Memory B cell (primary cell): ENCODE measurements at regions not wholly inside any gene's neighbourhood (a gene's known extent, or its start where the extent isn't known, plus 50 kb on each side); places are given as distances from the start of the nearest gene placed in this dataset.

Source experiments
- ATAC-seq: fragments of 150-1000 bp; cut with Tn5 transposase; 2 replicates; pipeline ENCODE4 v1.10.0; 2021; ENCODE audit warnings: low read depth, mild to moderate bottlenecking, moderate library complexity
- DNase-seq, 2 donors: peaks; one replicate each; pipeline ENCODE4 v3.0.0; 2022; ENCODE audit warnings: low spot score in 2 of 2
- H3K27ac Mint-ChIP-seq: one replicate; pipeline ENCODE4 v1.8.0; 2022; ENCODE audit warnings: mild to moderate bottlenecking, moderate library complexity, mixed read lengths
- H3K27me3 Mint-ChIP-seq: one replicate; pipeline ENCODE4 v1.8.0; 2022; ENCODE audit warnings: mixed read lengths
- H3K36me3 Mint-ChIP-seq: one replicate; pipeline ENCODE4 v1.8.0; 2022; ENCODE audit warnings: mild to moderate bottlenecking, mixed read lengths
- H3K4me1 Mint-ChIP-seq: one replicate; pipeline ENCODE4 v1.8.0; 2022; ENCODE audit warnings: mixed read lengths
- H3K4me3 Mint-ChIP-seq: one replicate; pipeline ENCODE4 v1.8.0; 2022; ENCODE audit warnings: mild to moderate bottlenecking, moderate library complexity, mixed read lengths
- H3K9me3 Mint-ChIP-seq: one replicate; pipeline ENCODE4 v1.8.0; 2022; ENCODE audit warnings: mixed read lengths

DNA sequence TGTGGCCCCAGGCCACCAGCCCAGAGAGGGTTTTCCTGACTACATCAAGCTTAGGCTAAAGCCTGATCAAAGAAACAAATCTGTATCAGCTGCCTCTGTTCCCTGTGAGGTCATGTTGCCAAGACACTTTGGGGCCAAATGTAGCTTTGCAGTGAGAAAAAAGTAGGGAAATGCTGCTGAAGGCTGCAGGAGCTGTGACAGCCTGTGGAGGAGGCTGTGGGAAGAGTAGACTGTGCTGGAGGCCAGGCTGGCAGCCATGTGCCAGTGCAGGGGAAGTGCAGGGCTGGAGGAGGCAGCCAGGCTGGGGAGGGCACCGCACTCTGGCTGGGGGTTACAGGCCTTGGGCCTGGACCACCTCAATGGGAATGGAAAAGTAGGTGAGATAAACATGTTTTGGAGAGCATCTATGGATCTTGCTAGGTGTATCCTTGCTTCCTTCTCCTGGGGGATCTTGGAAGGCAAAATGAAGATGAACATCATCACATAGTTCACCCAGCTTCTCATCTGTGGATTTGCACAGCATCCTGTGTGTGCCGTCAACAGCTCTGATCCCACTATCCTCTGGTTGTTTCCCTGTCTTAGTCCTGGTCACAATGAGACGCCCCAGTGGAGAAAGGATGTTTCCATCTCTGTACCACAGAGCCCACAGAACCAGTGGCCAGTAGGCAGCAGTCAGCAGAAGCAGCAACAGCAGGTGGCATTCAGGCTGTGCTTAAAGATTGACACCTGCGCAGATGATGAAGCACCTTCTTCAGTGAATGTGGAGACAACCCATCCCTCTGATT lies 103.8 kb upstream of the COPS8 start:
- Mint-ChIP-seq H3K4me1 (no peaks in the 10 kb centered on the region), H3K27ac (no peak overlapping the region), H3K4me3 (no peak overlapping the region), H3K9me3 (peaks cover 2% of the 10 kb centered on the region), H3K27me3 (peaks cover 14% of the 10 kb centered on the region), H3K36me3 (no peaks in the 10 kb centered on the region)
- DNase-seq (no peak), ATAC-seq (no peak)

DNA sequence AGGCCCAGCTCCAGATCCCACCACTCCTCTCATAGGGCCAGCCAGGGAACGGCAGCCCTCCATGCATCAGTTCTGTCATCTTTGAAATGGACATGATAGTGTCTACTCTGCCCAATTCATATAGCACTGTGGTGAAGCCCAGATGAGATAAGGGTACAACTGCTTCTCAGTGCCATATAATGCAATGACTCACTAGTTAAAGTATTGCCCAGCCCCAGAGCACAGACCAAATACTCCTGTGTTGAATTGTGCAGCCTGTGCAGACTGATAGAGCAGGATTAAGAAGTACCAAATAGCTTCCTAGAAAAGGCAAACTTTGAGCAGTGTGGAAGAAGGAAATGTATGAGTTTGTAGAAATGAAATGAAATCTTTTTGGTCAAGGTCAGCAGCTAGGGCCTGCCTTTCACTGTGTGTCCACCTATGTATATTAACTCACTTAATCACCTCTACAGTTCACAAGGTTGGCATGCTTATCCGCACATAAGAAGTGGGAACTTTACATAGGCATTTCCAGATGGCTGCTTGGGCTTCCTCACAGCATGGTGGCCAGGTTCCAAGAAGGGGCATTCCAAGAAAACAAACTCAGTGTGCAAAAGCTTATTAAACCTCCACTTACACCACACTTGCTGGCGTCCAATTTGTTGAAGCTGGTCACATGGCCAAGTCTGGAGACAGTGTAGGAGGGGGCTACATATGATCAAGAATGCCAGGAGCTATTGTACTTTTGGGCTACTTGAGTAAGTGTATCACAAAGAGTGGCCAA lies 102.8 kb upstream of the COPS8 start:
- Mint-ChIP-seq H3K27ac (no peak overlapping the region), H3K4me3 (no peak overlapping the region), H3K36me3 (no peaks in the 10 kb centered on the region), H3K27me3 (peaks cover 16% of the 10 kb centered on the region), H3K9me3 (peaks cover 2% of the 10 kb centered on the region), H3K4me1 (no peaks in the 10 kb centered on the region)
- no peak for ATAC-seq
- no peak for DNase-seq

DNA sequence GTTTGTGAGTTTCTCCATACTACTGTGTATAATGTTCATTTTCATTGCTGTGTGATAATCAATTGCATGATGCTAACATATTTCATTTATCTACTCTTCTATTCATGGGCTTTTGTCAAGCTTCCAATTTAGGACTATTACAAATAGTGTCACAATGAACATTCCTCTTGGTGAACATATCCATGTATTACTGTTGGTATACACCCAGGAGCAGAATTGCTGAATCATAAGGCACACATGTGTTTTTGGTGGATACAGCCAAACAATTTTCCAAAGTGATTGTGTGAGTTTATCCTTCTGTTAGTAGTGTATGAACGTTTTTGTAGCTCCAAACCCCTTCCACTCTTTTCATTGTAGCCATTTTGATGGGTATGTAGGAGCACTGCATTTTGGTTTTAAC lies 101.6 kb upstream of the COPS8 start:
- ATAC-seq = no peak
- H3K4me1 Mint-ChIP-seq = no peaks in the 10 kb centered on the region
- no peaks in the 10 kb centered on the region for H3K36me3 Mint-ChIP-seq

DNA sequence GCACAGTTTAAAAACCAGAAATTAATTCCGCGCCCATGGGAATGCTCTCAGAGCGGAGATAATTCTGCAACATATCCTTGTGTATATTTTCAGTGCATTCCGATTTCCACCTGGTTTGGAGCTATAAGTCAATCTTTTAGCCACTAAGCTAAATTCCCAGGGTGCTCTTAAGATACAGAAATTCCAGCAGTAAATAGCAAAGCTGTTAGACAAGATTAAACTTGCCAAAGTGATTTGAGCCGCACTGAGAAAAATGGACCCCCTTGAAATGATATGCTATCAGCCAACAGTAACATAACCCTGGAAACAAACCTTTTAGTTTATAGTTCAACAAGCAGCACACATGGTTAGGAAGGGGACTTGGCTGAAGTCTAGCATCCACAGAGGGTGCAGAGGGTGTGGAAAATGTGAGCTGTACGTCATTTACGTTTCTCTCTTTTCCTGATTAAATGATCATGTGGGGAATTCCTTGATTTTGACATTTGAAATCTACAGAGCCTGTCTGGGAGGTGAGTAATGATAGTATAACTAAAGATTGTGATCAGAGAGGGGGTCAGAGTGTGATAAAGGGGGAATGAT lies 99.8 kb upstream of the COPS8 start:
- no peak overlapping the region for H3K4me3 Mint-ChIP-seq
- peaks cover 2% of the 10 kb centered on the region for H3K9me3 Mint-ChIP-seq
- ATAC-seq (no peak), DNase-seq (no peak)
- peaks cover 13% of the 10 kb centered on the region for H3K27me3 Mint-ChIP-seq
- no peaks in the 10 kb centered on the region for H3K36me3 Mint-ChIP-seq
- no peaks in the 10 kb centered on the region for H3K4me1 Mint-ChIP-seq
- H3K27ac Mint-ChIP-seq = no peak overlapping the region

More for the DNA sequence above, 101.6 kb upstream of the COPS8 start:
- Mint-ChIP-seq H3K9me3 (peaks cover 2% of the 10 kb centered on the region), H3K27me3 (peaks cover 16% of the 10 kb centered on the region), H3K27ac (no peak overlapping the region), H3K4me3 (no peak overlapping the region)
- no peak for DNase-seq

DNA sequence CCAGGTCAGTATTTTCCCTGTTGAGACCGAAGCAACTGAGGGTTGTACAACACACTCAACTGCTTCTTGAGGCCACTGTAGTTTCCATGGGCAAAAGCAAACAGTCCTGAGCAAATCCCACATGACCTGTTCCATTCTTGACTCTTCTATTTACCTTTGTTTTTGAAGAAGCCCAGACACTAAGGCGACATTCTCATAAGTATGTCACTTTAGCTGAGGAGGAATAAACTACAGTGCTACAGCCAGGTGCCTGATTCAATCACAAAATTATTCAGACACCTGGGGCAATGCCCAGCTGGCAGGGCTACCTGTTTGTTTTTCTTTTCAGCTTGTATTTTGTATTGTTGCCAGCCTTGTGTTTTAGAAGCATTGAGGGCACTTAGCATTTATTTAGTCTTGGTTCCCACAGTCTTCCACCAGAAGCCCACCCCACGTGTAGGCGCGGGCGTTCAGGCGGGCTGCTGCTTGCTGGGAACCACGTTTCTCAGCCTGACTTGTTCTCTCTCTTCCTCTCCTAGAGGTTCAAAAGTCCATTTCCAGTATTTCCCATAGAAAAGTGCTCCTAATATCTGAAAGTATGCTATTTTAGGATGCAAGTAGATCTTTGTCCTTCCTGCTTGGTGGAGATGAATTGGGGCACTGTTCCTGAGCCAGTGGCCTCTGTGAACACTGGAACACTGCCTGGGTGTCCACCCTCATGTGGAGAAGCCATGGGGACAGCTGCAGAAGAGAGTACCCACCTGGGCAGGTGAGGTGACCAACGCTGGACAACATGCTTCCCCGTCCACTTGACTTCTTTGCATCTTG lies 99.0 kb upstream of the COPS8 start:
- no peak overlapping the region for H3K27ac Mint-ChIP-seq
- H3K9me3 Mint-ChIP-seq = peaks cover 2% of the 10 kb centered on the region
- no peak for ATAC-seq
- DNase-seq = no peak
- H3K4me3 Mint-ChIP-seq = no peak overlapping the region
- H3K36me3 Mint-ChIP-seq = no peaks in the 10 kb centered on the region
- H3K4me1 Mint-ChIP-seq = no peaks in the 10 kb centered on the region
- H3K27me3 Mint-ChIP-seq = peaks cover 16% of the 10 kb centered on the region

DNA sequence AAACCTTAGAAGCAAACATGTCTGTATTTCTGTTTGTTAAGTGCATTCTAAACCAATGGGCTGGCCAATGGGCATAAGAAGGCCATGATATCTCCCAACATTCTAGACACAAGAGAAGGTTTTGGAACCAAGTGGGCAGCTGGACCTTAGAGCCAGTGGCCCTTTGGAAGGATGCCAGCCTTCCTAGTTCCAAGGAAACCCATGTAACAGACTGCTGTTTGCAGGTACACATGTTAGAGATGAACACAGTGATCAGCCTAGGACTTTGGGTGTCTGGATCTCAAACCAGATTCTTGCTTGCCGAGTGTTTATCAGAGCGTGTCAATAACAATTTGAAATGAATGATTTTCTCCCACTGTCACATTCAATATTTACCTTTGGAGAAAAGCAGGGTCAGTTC lies 97.5 kb upstream of the COPS8 start:
- H3K4me1 Mint-ChIP-seq = no peaks in the 10 kb centered on the region
- H3K27me3 Mint-ChIP-seq = peaks cover 22% of the 10 kb centered on the region
- DNase-seq (no peak), ATAC-seq (no peak)
- H3K36me3 Mint-ChIP-seq = no peaks in the 10 kb centered on the region
- no peak overlapping the region for H3K27ac Mint-ChIP-seq
- H3K9me3 Mint-ChIP-seq = peaks cover 4% of the 10 kb centered on the region
- H3K4me3 Mint-ChIP-seq = no peak overlapping the region

DNA sequence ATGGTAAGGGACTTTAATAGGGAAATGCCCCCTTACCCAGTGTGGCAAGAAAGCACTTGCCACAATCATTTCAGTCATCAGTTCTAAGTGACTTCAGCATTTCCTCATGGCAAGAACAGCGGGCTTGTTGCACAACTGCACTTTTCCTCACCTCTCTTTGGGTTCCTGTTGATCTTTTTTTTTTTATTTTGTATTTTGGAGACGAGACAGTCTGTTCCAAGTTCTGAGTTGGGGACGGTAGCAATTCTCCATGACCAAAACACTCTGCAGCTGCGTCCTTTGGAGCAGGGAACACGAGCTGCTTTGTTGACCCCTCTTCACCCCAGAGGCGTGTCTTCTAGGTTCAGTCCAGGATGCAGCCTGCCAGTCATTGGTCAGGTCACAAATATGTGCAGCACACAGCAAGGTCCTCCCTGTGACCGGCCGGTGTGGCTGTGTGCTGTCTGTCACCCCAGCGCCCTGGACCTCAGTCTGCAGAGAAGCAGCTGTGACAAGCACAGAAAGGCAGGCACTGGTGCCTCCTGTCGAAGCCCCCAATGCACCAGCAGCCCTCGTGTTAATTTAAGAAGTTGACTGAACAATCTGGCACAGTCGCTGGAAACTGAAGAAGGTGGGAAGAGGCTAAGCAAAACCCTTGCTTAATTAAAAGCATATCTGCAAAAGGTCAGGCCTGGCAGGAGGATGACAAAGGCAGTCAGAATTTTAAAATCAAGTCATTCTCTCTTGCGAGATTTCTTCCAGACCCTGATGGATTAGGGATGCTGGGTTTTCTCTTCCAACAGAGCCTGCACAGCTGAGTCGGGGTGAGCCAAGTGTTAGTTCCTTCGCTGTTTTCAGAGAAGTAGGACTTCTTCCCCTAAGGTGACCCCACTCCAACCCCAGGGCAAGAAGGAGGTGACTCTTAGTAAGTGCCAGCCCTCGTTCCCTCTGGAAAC lies 96.7 kb upstream of the COPS8 start:
- ATAC-seq (no peak), DNase-seq (no peak)
- no peaks in the 10 kb centered on the region for H3K36me3 Mint-ChIP-seq
- no peak overlapping the region for H3K4me3 Mint-ChIP-seq
- no peaks in the 10 kb centered on the region for H3K4me1 Mint-ChIP-seq
- H3K27me3 Mint-ChIP-seq = peaks cover 22% of the 10 kb centered on the region
- peaks cover 3% of the 10 kb centered on the region for H3K9me3 Mint-ChIP-seq
- no peak overlapping the region for H3K27ac Mint-ChIP-seq

DNA sequence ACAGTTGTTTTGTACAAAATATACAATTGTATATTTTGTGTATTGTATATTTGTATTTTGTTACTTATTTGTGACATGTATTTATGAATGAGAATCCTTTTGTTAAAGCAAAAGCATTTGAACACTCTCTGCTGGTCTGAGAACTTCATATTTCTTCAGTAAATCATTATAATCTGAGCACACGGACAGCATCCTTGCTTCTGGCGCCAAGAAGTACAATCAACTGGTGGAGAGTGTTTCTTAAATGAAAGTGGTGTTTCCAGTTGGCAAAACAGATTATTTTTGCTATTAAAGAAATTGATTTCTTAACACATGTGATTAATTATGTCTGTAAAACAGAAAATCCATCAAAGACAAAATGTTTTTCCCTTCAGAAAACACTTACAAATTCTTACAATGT lies 95.1 kb upstream of the COPS8 start:
- no peaks in the 10 kb centered on the region for H3K4me1 Mint-ChIP-seq
- no peak for DNase-seq
- no peak for ATAC-seq
- H3K4me3 Mint-ChIP-seq = no peak overlapping the region
- H3K27me3 Mint-ChIP-seq = peaks cover 28% of the 10 kb centered on the region
- H3K27ac Mint-ChIP-seq = no peak overlapping the region
- H3K36me3 Mint-ChIP-seq = no peaks in the 10 kb centered on the region
- H3K9me3 Mint-ChIP-seq = peaks cover 3% of the 10 kb centered on the region

DNA sequence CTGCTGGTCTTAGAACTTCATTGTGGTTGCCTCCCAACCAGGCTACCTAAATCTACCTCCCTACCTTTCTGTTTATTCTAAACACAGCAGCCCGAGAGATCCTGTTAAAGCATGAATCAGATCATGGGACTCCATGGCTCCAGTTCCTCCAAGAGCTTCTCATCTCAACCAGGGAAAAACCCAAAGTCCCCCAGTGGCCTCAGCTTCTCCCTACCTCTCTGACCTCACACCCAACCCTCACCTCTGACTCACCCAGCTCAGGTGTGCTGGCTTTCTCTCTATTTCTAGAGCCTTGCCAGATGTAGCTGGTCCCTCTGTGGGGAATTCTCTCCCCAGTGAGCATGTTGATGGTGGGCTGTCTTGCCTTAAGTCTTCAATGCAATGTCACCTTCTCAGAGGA lies 93.8 kb upstream of the COPS8 start:
- Mint-ChIP-seq H3K4me3 (no peak overlapping the region), H3K36me3 (no peaks in the 10 kb centered on the region), H3K9me3 (peaks cover 3% of the 10 kb centered on the region), H3K27ac (no peak overlapping the region), H3K4me1 (no peaks in the 10 kb centered on the region), H3K27me3 (peaks cover 26% of the 10 kb centered on the region)
- DNase-seq (no peak), ATAC-seq (no peak)

DNA sequence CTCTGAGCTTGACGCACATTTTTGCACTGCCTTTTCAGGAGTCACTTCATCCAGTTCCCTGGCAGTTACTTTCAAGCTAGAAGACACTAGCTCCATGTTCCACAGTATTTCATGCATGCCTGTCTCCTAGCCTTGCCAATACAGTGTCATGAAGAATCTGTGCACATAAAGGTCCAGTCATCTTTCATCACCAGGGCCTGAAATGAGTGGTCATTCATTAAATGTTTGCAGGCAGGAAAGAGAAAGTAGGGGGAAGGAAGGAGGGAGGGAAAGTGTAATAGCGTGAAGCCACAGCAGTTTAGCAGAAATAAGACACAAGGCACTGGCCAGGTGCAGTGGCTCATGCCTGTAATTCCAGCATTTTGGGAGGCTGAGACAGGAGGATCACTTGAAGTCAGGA lies 92.4 kb upstream of the COPS8 start:
- Mint-ChIP-seq H3K4me3 (no peak overlapping the region), H3K9me3 (peaks cover 3% of the 10 kb centered on the region), H3K27ac (no peak overlapping the region), H3K36me3 (no peaks in the 10 kb centered on the region), H3K27me3 (peaks cover 24% of the 10 kb centered on the region), H3K4me1 (no peaks in the 10 kb centered on the region)
- no peak for DNase-seq
- no peak for ATAC-seq

DNA sequence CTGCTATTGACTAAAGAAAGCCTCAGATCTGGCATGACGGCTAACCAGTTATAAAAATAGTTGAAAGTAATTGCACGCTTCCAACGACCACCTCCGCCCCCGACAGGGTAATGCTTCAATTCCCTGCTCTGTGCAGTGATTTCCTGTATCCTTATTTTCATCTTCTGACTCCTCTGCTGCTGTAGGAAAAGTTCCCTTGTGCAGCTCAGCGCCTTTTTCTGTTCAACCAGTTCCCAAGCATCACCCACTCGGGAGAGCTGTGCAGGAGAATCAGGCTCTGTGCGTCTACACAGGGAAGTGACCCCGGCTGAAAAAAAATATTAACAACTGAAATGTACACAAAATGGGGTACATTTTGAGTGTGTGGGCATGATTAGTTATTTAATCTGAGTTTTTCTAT lies 91.3 kb upstream of the COPS8 start:
- H3K27me3 Mint-ChIP-seq = peaks cover 21% of the 10 kb centered on the region
- DNase-seq = no peak
- no peaks in the 10 kb centered on the region for H3K4me1 Mint-ChIP-seq
- H3K4me3 Mint-ChIP-seq = no peak overlapping the region
- no peak for ATAC-seq
- no peak overlapping the region for H3K27ac Mint-ChIP-seq
- H3K9me3 Mint-ChIP-seq = peaks cover 3% of the 10 kb centered on the region
- H3K36me3 Mint-ChIP-seq = no peaks in the 10 kb centered on the region

DNA sequence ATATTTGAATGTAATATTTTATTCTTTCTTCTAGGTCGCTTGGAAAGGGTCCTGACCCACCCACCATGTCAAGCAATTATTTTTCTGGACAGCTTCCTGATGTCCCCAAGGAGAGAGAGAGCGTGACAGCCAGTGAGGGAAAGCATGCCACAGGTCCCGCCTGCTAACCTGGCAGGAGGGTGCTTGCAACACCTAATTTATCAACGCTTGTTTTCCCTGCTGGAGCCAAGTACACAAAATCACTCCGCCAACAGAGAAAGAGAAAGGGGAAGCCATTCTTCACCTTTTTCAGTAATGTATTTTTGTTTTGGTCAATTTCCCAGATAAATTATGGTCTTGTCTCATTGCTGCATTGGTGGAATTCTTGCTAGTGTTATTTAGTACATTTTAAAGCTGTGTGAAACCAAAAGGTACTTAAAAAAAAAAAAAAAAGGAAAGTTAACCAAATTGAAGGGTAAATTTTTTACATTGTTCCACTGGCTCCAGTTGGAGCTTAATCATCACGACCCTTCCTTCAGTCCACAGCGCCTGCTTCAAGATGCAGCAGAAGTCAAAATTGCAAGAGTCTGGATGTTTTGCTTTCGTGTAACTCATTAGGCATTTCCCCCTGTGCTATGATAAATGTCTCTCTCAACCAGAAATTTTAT lies 88.5 kb upstream of the COPS8 start:
- DNase-seq (no peak), ATAC-seq (no peak)
- Mint-ChIP-seq H3K4me3 (no peak overlapping the region), H3K27ac (no peak overlapping the region), H3K9me3 (peaks cover 2% of the 10 kb centered on the region), H3K27me3 (peaks cover 13% of the 10 kb centered on the region), H3K36me3 (no peaks in the 10 kb centered on the region), H3K4me1 (no peaks in the 10 kb centered on the region)

DNA sequence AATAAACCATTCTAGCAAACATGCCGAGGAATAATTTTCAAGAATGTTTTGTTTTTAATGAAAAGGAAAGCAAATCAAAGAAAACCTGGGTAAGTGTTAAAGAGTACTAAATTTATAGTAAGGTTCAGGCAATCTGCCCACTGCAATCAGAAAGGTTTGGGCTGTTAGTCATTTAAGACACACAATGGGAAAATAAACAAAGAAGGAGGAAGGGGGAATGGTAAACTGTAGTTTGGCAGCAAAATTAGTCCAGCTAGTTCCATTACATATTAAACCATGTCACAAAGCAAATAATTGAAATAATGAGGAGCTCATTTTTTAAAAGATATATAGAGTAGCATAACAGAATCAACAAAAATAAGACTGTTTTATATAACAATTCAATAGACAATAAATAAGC lies 87.5 kb upstream of the COPS8 start:
- peaks cover 8% of the 10 kb centered on the region for H3K27me3 Mint-ChIP-seq
- no peak overlapping the region for H3K27ac Mint-ChIP-seq
- no peak for ATAC-seq
- H3K9me3 Mint-ChIP-seq = no peaks in the 10 kb centered on the region
- DNase-seq = no peak
- H3K4me1 Mint-ChIP-seq = no peaks in the 10 kb centered on the region
- no peak overlapping the region for H3K4me3 Mint-ChIP-seq
- H3K36me3 Mint-ChIP-seq = no peaks in the 10 kb centered on the region
